Endodermal cell (in vitro differentiated cells): ENCODE measurements at regions not wholly inside any gene's neighbourhood (a gene's known extent, or its start where the extent isn't known, plus 50 kb on each side); places are given as distances from the start of the nearest gene placed in this dataset.

Experiments
- DNase-seq: peaks from one replicate; pipeline ENCODE4 v3.0.0-alpha.2; 2017
- H3K27ac ChIP-seq: 2 replicates; pipeline ENCODE4 v1.5.1; 2013; ENCODE audit warnings: mild to moderate bottlenecking, low read depth, low read length, moderate library complexity
- H3K27me3 ChIP-seq: 2 replicates; pipeline ENCODE4 v1.6.1; 2013; ENCODE audit warnings: mild to moderate bottlenecking, low read length, moderate library complexity; ENCODE audit not compliant: insufficient read depth, control insufficient read depth, poor library complexity, severe bottlenecking
- H3K36me3 ChIP-seq: 2 replicates; pipeline ENCODE4 v1.7.0; 2013; ENCODE audit warnings: mild to moderate bottlenecking, low read length, moderate library complexity; ENCODE audit not compliant: control insufficient read depth, insufficient read depth
- H3K4me1 ChIP-seq: one replicate; pipeline ENCODE4 v1.7.0; 2013; ENCODE audit warnings: low read length; ENCODE audit not compliant: control insufficient read depth, insufficient read depth
- H3K4me3 ChIP-seq: 2 replicates; pipeline ENCODE4 v1.5.1; 2013; ENCODE audit warnings: mild to moderate bottlenecking, low read length, moderate library complexity
- H3K9ac ChIP-seq: 2 replicates; pipeline ENCODE4 v1.6.1; 2013; ENCODE audit warnings: mild to moderate bottlenecking, low read length, moderate library complexity; ENCODE audit not compliant: poor library complexity, severe bottlenecking; ENCODE audit errors: extremely low read depth
- H3K9me3 ChIP-seq: 2 replicates; pipeline ENCODE4 v1.6.1; 2013; ENCODE audit warnings: mild to moderate bottlenecking, low read length, moderate library complexity; ENCODE audit not compliant: control insufficient read depth
- H3K27ac Mint-ChIP-seq: 2 replicates; pipeline ENCODE4 v1.8.0; 2020; ENCODE audit warnings: mixed read lengths
- H3K27me3 Mint-ChIP-seq: 2 replicates; pipeline ENCODE4 v1.8.0; 2021; ENCODE audit warnings: mild to moderate bottlenecking, mixed read lengths; ENCODE audit not compliant: insufficient read depth
- H3K36me3 Mint-ChIP-seq: 2 replicates; pipeline ENCODE4 v1.8.0; 2020; ENCODE audit warnings: low read depth, mixed read lengths
- H3K4me1 Mint-ChIP-seq: 2 replicates; pipeline ENCODE4 v1.8.0; 2020; ENCODE audit warnings: mixed read lengths
- H3K4me3 Mint-ChIP-seq: 2 replicates; pipeline ENCODE4 v1.8.0; 2020; ENCODE audit warnings: mild to moderate bottlenecking, moderate library complexity, mixed read lengths
- H3K9me3 Mint-ChIP-seq: 2 replicates; pipeline ENCODE4 v1.8.0; 2020; ENCODE audit warnings: mild to moderate bottlenecking, mixed read lengths
- CTCF ChIP-seq: fragments of 200-600 bp; sonication (generic); conservative IDR thresholded peaks from 2 replicates; pipeline ENCODE4 v1.5.0; 2021; ENCODE audit warnings: antibody characterized with exemption, mild to moderate bottlenecking
- WGBS, 2 experiments: methylation state at CpG; one replicate each; pipeline versions ENCODE4 v1.1.5 to v1.1.7; 2013; ENCODE audit warnings: missing lambda C conversion rate in 2 of 2, mixed read lengths in 1 of 2; ENCODE audit not compliant: insufficient coverage in 1 of 2, insufficient read length in 1 of 2; 5-methylcytosine and 5-hydroxymethylcytosine counted together

- H3K9me3 ChIP-seq, result no peaks in the 10 kb centered on the region
- H3K4me1 ChIP-seq, result no peaks in the 10 kb centered on the region
- H3K4me1 Mint-ChIP-seq, result no peaks in the 10 kb centered on the region
- H3K4me3 ChIP-seq, result no peak overlapping the region
- no peak for DNase-seq
- no peaks in the 10 kb centered on the region for H3K27me3 Mint-ChIP-seq
- no peak overlapping the region for H3K27ac Mint-ChIP-seq
- H3K27ac ChIP-seq, result no peak overlapping the region
- H3K9ac ChIP-seq, result no peak overlapping the region
- H3K36me3 Mint-ChIP-seq, result no peaks in the 10 kb centered on the region
- no peak overlapping the region for H3K4me3 Mint-ChIP-seq
- 78 to 94% methylated on average over 2 to 4 of the region's 4 CpGs for WGBS, 2 experiments
- no peaks in the 10 kb centered on the region for H3K36me3 ChIP-seq
- H3K9me3 Mint-ChIP-seq, result no peaks in the 10 kb centered on the region
- no peaks in the 10 kb centered on the region for H3K27me3 ChIP-seq
- no peak for TF ChIP-seq CTCF
Measured at GRCh38 chr2:195451160-195451559, 205.9 kb upstream of the SLC39A10 start.

- Histone ChIP-seq H3K4me1 (no peaks in the 10 kb centered on the region), H3K36me3 (no peaks in the 10 kb centered on the region), H3K4me3 (no peak overlapping the region), H3K27me3 (no peaks in the 10 kb centered on the region), H3K27ac (no peak overlapping the region), H3K9me3 (no peaks in the 10 kb centered on the region), H3K9ac (no peak overlapping the region)
- H3K4me1 Mint-ChIP-seq, result no peaks in the 10 kb centered on the region
- no peak overlapping the region for H3K27ac Mint-ChIP-seq
- no peak for DNase-seq
- no peak for TF ChIP-seq CTCF
- H3K27me3 Mint-ChIP-seq, result no peaks in the 10 kb centered on the region
- no peak overlapping the region for H3K4me3 Mint-ChIP-seq
- no peaks in the 10 kb centered on the region for H3K9me3 Mint-ChIP-seq
- no peaks in the 10 kb centered on the region for H3K36me3 Mint-ChIP-seq
- 93 to 100% methylated on average over 1 to 3 of the region's 3 CpGs for WGBS, 2 experiments
Measured at GRCh38 chr2:195450552-195451113, 206.4 kb upstream of the SLC39A10 start.

- no peaks in the 10 kb centered on the region for H3K9me3 Mint-ChIP-seq
- no peaks in the 10 kb centered on the region for H3K36me3 ChIP-seq
- H3K9ac ChIP-seq, result no peak overlapping the region
- H3K4me1 Mint-ChIP-seq, result peaks cover 4% of the 10 kb centered on the region
- no peak for TF ChIP-seq CTCF
- no peaks in the 10 kb centered on the region for H3K36me3 Mint-ChIP-seq
- no peak for DNase-seq
- no peaks in the 10 kb centered on the region for H3K9me3 ChIP-seq
- H3K4me3 ChIP-seq, result no peak overlapping the region
- no peak overlapping the region for H3K4me3 Mint-ChIP-seq
- H3K27ac ChIP-seq, result no peak overlapping the region
- 73 to 93% methylated on average over 3 to 5 of the region's 5 CpGs for WGBS, 2 experiments
- H3K27ac Mint-ChIP-seq, result no peak overlapping the region
- H3K4me1 ChIP-seq, result no peaks in the 10 kb centered on the region
- no peaks in the 10 kb centered on the region for H3K27me3 ChIP-seq
- H3K27me3 Mint-ChIP-seq, result peaks cover 4% of the 10 kb centered on the region
Measured at GRCh38 chr2:195447323-195447975, 209.6 kb upstream of the SLC39A10 start.
